SHP77 (cell line): ENCODE measurements at regions not wholly inside any gene's neighbourhood (a gene's known extent, or its start where the extent isn't known, plus 50 kb on each side); places are given as distances from the start of the nearest gene placed in this dataset.

Source experiments
- DNase-seq, 2 experiments: peaks; one replicate each; lab custom pipeline; 2025; lab: John Stamatoyannopoulos, UW

DNA sequence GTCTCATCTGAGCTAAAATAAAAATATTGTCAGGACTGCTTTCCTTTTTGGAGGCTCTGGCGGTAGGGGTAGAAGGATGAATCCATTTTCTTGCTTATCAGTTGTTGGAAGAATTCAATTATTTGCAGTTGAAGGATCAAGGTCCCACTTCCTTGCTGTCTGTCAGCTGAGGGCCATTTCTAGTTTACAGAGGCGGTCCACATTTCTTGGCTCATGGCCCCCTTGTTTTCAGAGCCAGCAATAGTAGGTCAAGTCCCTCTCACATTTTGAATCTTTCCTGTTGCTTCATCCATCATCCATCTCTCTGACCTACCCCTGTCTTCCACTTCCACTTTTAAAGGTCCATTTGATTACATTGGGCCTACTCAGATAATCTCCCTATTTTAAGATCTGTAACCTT lies 1099.3 kb upstream of the DIAPH2 start:
- no peak for DNase-seq

GRCh38 chrX:95612350-95612749 lies 1072.3 kb upstream of the DIAPH2 start:
- DNase-seq: no peak

GRCh38 chrX:95622200-95622599 lies 1062.4 kb upstream of the DIAPH2 start:
- DNase-seq: no peak

GRCh38 chrX:95626748-95627147 lies 1057.9 kb upstream of the DIAPH2 start:
- DNase-seq: no peak

DNA sequence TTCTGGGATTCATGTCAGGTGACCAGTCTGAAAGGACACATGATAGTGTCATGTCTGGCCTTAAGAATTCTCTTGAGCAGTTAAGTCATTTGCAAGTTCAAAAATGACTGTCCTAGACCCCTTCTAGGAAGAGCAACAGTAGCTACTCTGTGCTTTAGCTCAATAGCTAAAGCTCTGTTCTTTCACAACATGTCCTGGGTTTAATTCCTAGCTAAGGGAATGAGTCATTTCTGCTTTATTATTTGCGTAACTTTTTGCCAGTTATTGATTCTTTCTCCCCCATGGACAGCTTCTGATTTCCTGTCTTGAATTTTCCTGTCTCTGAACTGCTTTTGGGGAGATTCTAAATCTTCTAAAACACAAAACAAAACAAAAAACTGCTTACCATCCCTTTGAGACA lies 1055.8 kb upstream of the DIAPH2 start:
- DNase-seq: no peak

DNA sequence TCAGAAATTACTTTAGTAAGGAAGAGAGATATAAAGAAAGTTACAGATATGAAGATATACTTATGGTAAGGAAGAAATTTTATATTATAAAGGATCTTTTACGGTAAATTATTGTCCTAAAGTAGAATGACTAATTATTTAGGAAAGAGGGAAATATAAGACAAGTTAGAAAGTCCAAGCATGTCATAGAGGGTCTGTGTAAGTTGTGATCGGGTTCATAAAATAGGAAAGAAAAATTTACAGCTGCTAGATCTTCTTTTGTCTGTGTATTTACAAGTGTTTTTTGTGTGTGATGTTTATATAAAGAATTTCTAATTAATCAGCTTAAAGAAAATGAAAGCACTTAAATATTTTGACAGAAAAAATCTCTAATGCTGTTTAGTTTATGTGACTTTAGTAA lies 1054.9 kb upstream of the DIAPH2 start:
- no peak for DNase-seq

DNA sequence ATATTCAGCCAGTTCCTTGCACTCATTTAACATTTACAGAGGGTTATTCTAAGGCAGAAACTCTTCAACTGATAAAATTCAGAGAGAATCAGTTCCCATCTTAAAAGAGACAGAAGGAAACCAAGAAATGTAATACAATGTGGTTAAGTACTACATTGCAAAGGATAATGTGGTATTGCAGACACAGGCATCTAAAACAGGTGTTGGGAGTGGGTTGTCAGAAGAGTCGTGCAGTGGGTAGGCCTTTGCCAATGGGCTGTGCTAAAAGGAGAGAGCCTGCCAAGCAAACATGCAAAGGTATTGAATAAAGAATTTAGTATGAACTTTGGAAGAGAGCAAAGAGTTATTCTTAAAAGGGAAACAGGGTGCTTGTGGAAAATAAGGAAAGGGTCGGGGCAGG lies 1044.4 kb upstream of the DIAPH2 start:
- no peak for DNase-seq

DNA sequence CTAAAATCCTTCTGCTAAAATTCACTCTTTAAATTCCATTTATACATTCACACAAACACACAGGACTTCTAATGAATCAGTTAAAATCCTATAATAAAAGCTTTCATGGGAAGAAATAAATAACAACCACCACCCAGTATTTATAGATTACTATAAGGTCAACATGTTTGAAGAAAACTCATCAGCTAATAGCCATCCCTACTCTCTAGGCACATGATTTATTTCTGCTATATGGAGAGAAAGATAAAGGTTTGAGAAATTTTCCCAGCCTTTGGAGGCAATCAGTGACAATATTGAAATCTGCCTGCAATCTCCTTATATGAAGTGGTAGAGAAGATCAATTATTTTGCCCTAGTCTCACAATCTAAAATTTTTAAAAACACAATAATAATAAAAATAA lies 1038.9 kb upstream of the DIAPH2 start:
- DNase-seq: no peak

- no peak for DNase-seq
Measured at GRCh38 chrX:95662200-95662599, 1022.4 kb upstream of the DIAPH2 start.

- DNase-seq: no peak
Measured at GRCh38 chrX:95666056-95666455, 1018.6 kb upstream of the DIAPH2 start.

- no peak for DNase-seq
Measured at GRCh38 chrX:95675011-95675410, 1009.6 kb upstream of the DIAPH2 start.

DNA sequence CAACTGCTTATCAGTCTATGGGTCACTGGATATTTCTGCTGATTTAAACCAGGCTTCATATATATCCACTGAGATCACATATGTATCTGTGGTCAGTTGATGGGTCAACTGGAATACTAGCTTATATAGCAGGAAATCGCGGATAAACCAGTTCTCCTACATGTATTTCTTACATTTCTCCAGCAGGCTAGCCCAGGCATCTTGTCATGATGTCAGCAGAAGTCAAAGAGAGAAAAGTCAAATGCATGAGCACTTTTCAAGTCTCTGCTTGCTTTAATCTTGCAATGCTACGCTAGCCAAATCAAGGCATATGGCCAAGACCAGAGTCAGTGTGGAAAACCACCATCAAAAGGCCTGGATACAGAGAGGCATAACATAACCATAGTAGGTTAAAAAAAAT lies 1008.8 kb upstream of the DIAPH2 start:
- DNase-seq: no peak

GRCh38 chrX:95678679-95679078 lies 1006.0 kb upstream of the DIAPH2 start:
- DNase-seq: no peak

- DNase-seq: no peak
Measured at GRCh38 chrX:95693365-95693764, 991.3 kb upstream of the DIAPH2 start.

- no peak for DNase-seq
Measured at GRCh38 chrX:95703696-95704095, 980.9 kb upstream of the DIAPH2 start.

DNA sequence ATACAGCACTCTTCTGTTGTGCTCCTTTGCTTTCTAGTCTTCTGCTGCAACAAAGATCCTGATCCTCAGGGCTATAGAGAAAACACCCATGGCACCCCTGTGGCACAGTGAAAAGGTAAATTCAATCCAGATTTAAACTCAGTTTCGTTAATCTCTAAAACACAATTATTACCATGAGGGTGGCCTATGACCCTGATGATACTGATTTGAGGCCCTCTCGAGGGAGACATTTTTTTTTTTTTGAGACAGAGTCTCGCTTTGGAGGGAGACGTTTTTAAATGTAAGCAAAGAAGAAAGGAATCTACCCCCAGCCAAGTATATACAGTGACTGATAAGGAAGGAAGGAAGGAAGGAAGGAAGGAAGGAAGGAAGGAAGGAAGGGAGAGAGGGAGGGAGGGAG lies 967.8 kb upstream of the DIAPH2 start:
- DNase-seq: no peak

GRCh38 chrX:95718746-95719145 lies 965.9 kb upstream of the DIAPH2 start:
- DNase-seq: no peak

DNA sequence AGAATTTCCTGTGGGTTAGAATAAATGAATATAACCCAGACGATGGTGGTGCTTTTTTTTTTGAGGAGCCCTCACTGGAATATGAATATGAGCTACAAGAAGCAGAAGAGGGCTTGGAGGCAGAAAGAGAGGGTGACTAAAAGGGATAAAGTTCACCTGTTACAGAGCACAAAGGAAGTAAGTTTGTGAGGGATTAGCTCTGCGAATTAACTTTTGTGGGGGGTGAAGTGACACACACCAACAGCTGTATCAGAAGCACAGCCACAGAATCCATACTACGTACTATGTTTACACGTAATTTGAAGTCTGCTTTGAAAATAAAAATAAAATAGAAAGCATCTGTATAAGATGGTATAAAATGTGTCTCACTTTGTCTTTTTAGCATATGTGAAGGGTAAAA lies 963.6 kb upstream of the DIAPH2 start:
- no peak for DNase-seq

GRCh38 chrX:95728446-95728845 lies 956.2 kb upstream of the DIAPH2 start:
- DNase-seq: no peak

- no peak for DNase-seq
Measured at GRCh38 chrX:95729401-95729800, 955.2 kb upstream of the DIAPH2 start.

GRCh38 chrX:95733426-95733825 lies 951.2 kb upstream of the DIAPH2 start:
- no peak for DNase-seq

DNA sequence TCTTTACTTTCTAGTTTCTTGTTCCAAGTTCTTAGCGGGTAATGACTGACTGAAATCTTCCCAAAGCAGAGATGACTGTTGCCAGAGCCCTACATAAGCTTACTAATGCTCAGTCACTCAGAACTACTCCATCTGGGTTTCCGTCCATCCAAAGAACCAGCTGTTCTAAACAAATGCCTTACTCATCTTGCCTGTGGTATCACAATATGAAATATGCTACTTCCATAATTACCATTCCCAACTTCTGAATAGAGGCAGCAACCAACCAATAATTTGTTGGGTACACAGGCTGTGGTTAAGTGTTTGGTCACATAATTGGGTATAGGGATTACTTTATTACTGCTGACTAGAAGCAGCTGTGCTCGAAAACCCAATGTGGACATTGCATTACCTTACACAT lies 930.2 kb upstream of the DIAPH2 start:
- DNase-seq: no peak

GRCh38 chrX:95760356-95760755 lies 924.3 kb upstream of the DIAPH2 start:
- no peak for DNase-seq

DNA sequence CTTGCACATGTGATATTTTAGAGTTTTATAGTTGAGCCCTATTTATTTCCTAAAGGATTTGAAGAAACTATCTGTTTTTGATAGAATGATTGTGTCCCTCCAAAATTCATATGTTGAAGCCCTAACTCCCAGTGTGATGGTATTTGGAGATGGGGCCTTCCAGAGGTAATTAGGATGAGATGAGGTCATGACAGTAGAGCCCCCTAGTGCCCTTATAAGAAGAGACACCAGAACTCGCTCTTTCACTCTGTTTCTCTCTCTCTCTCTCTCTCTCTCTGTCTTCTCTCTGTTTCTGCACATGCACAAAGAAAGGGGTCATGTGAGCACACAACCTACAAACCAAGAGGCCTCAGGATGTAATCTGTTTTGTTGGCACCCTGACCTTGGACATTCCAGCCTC lies 921.9 kb upstream of the DIAPH2 start:
- no peak for DNase-seq

GRCh38 chrX:95764972-95765451 lies 919.6 kb upstream of the DIAPH2 start:
- peak; percentile 11 to 12 for DNase-seq
